H1 (cell line): ENCODE measurements at regions not wholly inside any gene's neighbourhood (a gene's known extent, or its start where the extent isn't known, plus 50 kb on each side); places are given as distances from the start of the nearest gene placed in this dataset.

Experiments used
- CTCF ChIA-PET: fragments of 300-600 bp; sonication (Branson Sonifier 250); formaldehyde crosslinking; loops from one replicate; lab custom pipeline; 2021; ENCODE audit not compliant: partially characterized antibody; lab: Charles Lee
- POLR2A ChIA-PET: fragments of 300-600 bp; sonication (Branson Sonifier 250); formaldehyde crosslinking; loops from one replicate; lab custom pipeline; 2021; ENCODE audit warnings: inconsistent platforms; ENCODE audit not compliant: partially characterized antibody; lab: Charles Lee
- DNase-seq, 2 experiments: peaks; one replicate each; pipeline versions ENCODE4 v3.0.0 to v3.0.0-alpha.2; 2010 to 2022; ENCODE audit warnings: low spot score in 2 of 2, low read depth in 1 of 2, mixed read lengths in 1 of 2
- FAIRE-seq: peaks from 2 replicates; lab custom pipeline; 2011; peaks lifted over from hg19 to GRCh38; lab: Jason Lieb, UNC
- H2AFZ ChIP-seq: 2 replicates; pipeline ENCODE4 v1.8.1; 2012; ENCODE audit warnings: low read length, inconsistent platforms
- H2AK5ac ChIP-seq: 2 replicates; pipeline ENCODE4 v1.6.1; 2013; ENCODE audit warnings: low read depth, low read length
- H2BK120ac ChIP-seq: replicated peaks from 2 replicates; pipeline ENCODE3; 2013; ENCODE audit warnings: low read depth, low read length, inconsistent platforms
- H2BK12ac ChIP-seq: 2 replicates; pipeline ENCODE4 v1.6.1; 2013; ENCODE audit warnings: low read depth, low read length
- H2BK15ac ChIP-seq: 2 replicates; pipeline ENCODE4 v1.6.1; 2013; ENCODE audit warnings: low read length
- H2BK20ac ChIP-seq: 2 replicates; pipeline ENCODE4 v1.6.1; 2013; ENCODE audit warnings: low read length
- H2BK5ac ChIP-seq: 2 replicates; pipeline ENCODE4 v1.6.1; 2013; ENCODE audit warnings: low read depth, low read length
- H3K14ac ChIP-seq: 2 replicates; pipeline ENCODE4 v1.6.1; 2013; ENCODE audit warnings: inconsistent platforms; ENCODE audit not compliant: insufficient read length
- H3K18ac ChIP-seq: 2 replicates; pipeline ENCODE4 v1.6.1; 2013; ENCODE audit warnings: low read length; ENCODE audit errors: extremely low read depth
- H3K23ac ChIP-seq: 2 replicates; pipeline ENCODE4 v1.6.1; 2013; ENCODE audit warnings: inconsistent platforms; ENCODE audit not compliant: insufficient read length
- H3K23me2 ChIP-seq: 2 replicates; pipeline ENCODE4 v1.6.1; 2013; ENCODE audit warnings: low read depth, low read length
- H3K27ac ChIP-seq: 2 replicates; pipeline ENCODE4 v1.6.1; 2011; ENCODE audit warnings: low read depth, low read length, inconsistent platforms
- H3K27me3 ChIP-seq, 4 experiments: replicated peaks in 1 of 4; 1 replicate in 1 of 4; 2 replicates in 3 of 4; pipeline versions ENCODE4 v1.6.1 to v1.8.1; 2011 to 2013; ENCODE audit warnings: low read length in 3 of 4, mild to moderate bottlenecking in 3 of 4, inconsistent platforms in 2 of 4, mixed read lengths in 2 of 4, moderate library complexity in 1 of 4; ENCODE audit not compliant: control insufficient read depth in 3 of 4, insufficient read depth in 3 of 4; ENCODE audit errors: extremely low read depth in 1 of 4
- H3K36me3 ChIP-seq, 4 experiments: 2 replicates each; pipeline versions ENCODE4 v1.6.1 to v1.8.1; 2011 to 2013; ENCODE audit warnings: mild to moderate bottlenecking in 4 of 4, low read length in 3 of 4, moderate library complexity in 2 of 4, control low read depth in 1 of 4, inconsistent platforms in 1 of 4; ENCODE audit not compliant: insufficient read depth in 4 of 4, control insufficient read depth in 2 of 4
- H3K4ac ChIP-seq: replicated peaks from 2 replicates; pipeline ENCODE3; 2013; ENCODE audit warnings: low read length, low read depth, mixed read lengths, inconsistent platforms; ENCODE audit not compliant: insufficient read length
- H3K4me1 ChIP-seq, 4 experiments: replicated peaks in 1 of 4; 1 replicate in 1 of 4; 2 replicates in 3 of 4; pipeline versions ENCODE4 v1.6.1 to v1.8.1; 2011 to 2013; ENCODE audit warnings: low read length in 3 of 4, inconsistent platforms in 2 of 4, mixed read lengths in 1 of 4; ENCODE audit not compliant: insufficient read depth in 4 of 4, control insufficient read depth in 3 of 4
- H3K4me2 ChIP-seq, 2 experiments: 2 replicates each; pipeline versions ENCODE4 v1.6.1 to v1.8.1; 2011 to 2013; ENCODE audit warnings: low read depth in 2 of 2, low read length in 2 of 2, control low read depth in 1 of 2, inconsistent platforms in 1 of 2, mild to moderate bottlenecking in 1 of 2; ENCODE audit not compliant: insufficient read depth in 1 of 2
- H3K4me3 ChIP-seq, 4 experiments: fragments of 200-600, 300-600 bp in 1 of 4; sonication (generic), shearing (Covaris generic), sonication (Bioruptor Twin) in 1 of 4; 2 replicates each; pipeline versions ENCODE4 v1.5.1 to v1.8.1; 2011 to 2016; ENCODE audit warnings: low read length in 4 of 4, low read depth in 3 of 4, control low read depth in 2 of 4, inconsistent platforms in 2 of 4, mild to moderate bottlenecking in 2 of 4, mixed read lengths in 1 of 4, moderate library complexity in 1 of 4; ENCODE audit not compliant: insufficient read depth in 2 of 4; ENCODE audit errors: extremely low read depth in 1 of 4
- H3K56ac ChIP-seq: replicated peaks from 2 replicates; pipeline ENCODE3; 2013; ENCODE audit warnings: low read depth, mild to moderate bottlenecking, mixed read lengths, low read length, inconsistent platforms; ENCODE audit not compliant: insufficient read length
- H3K79me1 ChIP-seq: 2 replicates; pipeline ENCODE4 v1.6.1; 2013; ENCODE audit warnings: low read depth, low read length, control low read depth
- H3K79me2 ChIP-seq, 2 experiments: 2 replicates each; pipeline versions ENCODE4 v1.6.1 to v1.8.1; 2012 to 2013; ENCODE audit warnings: low read length in 2 of 2, mild to moderate bottlenecking in 2 of 2, inconsistent platforms in 1 of 2; ENCODE audit not compliant: insufficient read depth in 2 of 2, control insufficient read depth in 1 of 2
- H3K9ac ChIP-seq, 4 experiments: replicated peaks in 1 of 4; 1 replicate in 1 of 4; 2 replicates in 3 of 4; pipeline versions ENCODE4 v1.6.1 to v1.8.1; 2011 to 2013; ENCODE audit warnings: low read depth in 3 of 4, low read length in 3 of 4, control low read depth in 2 of 4, mild to moderate bottlenecking in 2 of 4, moderate library complexity in 2 of 4, inconsistent platforms in 1 of 4; ENCODE audit errors: extremely low read depth in 1 of 4
- H3K9me3 ChIP-seq, 2 experiments: 2 replicates each; pipeline versions ENCODE4 v1.6.1 to v1.8.1; 2012 to 2013; ENCODE audit warnings: mild to moderate bottlenecking in 2 of 2, moderate library complexity in 2 of 2, control low read depth in 1 of 2, inconsistent platforms in 1 of 2, low read depth in 1 of 2, low read length in 1 of 2, mixed read lengths in 1 of 2; ENCODE audit not compliant: insufficient read depth in 2 of 2
- H4K20me1 ChIP-seq, 2 experiments: replicated peaks in 1 of 2; 2 replicates each; pipeline versions ENCODE3 to v1.8.1; 2011 to 2013; ENCODE audit warnings: inconsistent platforms in 2 of 2, low read length in 2 of 2, mild to moderate bottlenecking in 1 of 2; ENCODE audit not compliant: insufficient read depth in 2 of 2, control insufficient read depth in 1 of 2
- H4K5ac ChIP-seq: 2 replicates; pipeline ENCODE4 v1.6.1; 2013; ENCODE audit warnings: low read length, low read depth, mixed read lengths, inconsistent platforms; ENCODE audit not compliant: insufficient read length
- H4K8ac ChIP-seq: 2 replicates; pipeline ENCODE4 v1.8.0; 2013; ENCODE audit warnings: mild to moderate bottlenecking, moderate library complexity, low read length, inconsistent platforms; ENCODE audit not compliant: insufficient read depth; ENCODE audit errors: extremely low read depth
- H4K91ac ChIP-seq: replicated peaks from 2 replicates; pipeline ENCODE3; 2013; ENCODE audit warnings: low read length, mixed read lengths, inconsistent platforms; ENCODE audit not compliant: insufficient read length
- GABPA ChIP-seq: IDR thresholded peaks from 2 replicates; pipeline ENCODE4 v1.6.1; 2011; ENCODE audit warnings: mild to moderate bottlenecking, low read length, moderate library complexity, borderline replicate concordance; ENCODE audit not compliant: insufficient read depth
- GTF2F1 ChIP-seq: IDR thresholded peaks from 2 replicates; pipeline ENCODE4 v1.6.1; 2012; ENCODE audit warnings: low read depth, low read length, improper control_type of control experiment, borderline replicate concordance
- KDM4A ChIP-seq: IDR thresholded peaks from one replicate; pipeline ENCODE4 v1.7.1; 2012; ENCODE audit warnings: low read depth, mild to moderate bottlenecking, moderate library complexity, low read length, inconsistent platforms; ENCODE audit not compliant: severe bottlenecking
- RAD21 ChIP-seq, 2 experiments: IDR thresholded peaks in 1 of 2; conservative IDR thresholded peaks in 1 of 2; 2 replicates each; pipeline ENCODE4 v1.6.1; 2011; ENCODE audit warnings: low read depth in 2 of 2, low read length in 2 of 2, improper control_type of control experiment in 1 of 2, inconsistent platforms in 1 of 2, mild to moderate bottlenecking in 1 of 2, moderate library complexity in 1 of 2
- TAF1 ChIP-seq: IDR thresholded peaks from 2 replicates; pipeline ENCODE4 v1.6.1; 2011; ENCODE audit warnings: mild to moderate bottlenecking, low read depth, low read length

GRCh38 chr9:120018550-120018949, 561.4 kb downstream of the CDK5RAP2 start:
- Histone ChIP-seq H3K14ac (no peak overlapping the region), H3K27ac (no peak overlapping the region), H3K27me3 (no peaks in the 10 kb centered on the region), H2AFZ (no peak overlapping the region), H3K4me3 (no peak overlapping the region), H3K56ac (no peak overlapping the region), H4K5ac (no peak overlapping the region), H2AK5ac (no peak overlapping the region), H3K4me2 (no peak overlapping the region), H3K4me1 (no peaks in the 10 kb centered on the region), H4K91ac (no peak overlapping the region), H3K79me2 (no peaks in the 10 kb centered on the region), H3K18ac (no peak overlapping the region), H2BK12ac (no peak overlapping the region), H2BK5ac (no peak overlapping the region), H3K9me3 (no peaks in the 10 kb centered on the region), H3K23ac (no peak overlapping the region), H2BK20ac (no peak overlapping the region), H3K23me2 (peaks cover 2% of the 10 kb centered on the region; the same call in 1 of the 2 replicates), H2BK15ac (no peak overlapping the region), H3K9ac (no peak overlapping the region), H3K79me1 (no peaks in the 10 kb centered on the region), H3K4ac (no peak overlapping the region), H2BK120ac (no peak overlapping the region), H3K36me3 (no peaks in the 10 kb centered on the region), H4K20me1 (no peaks in the 10 kb centered on the region), H4K8ac (no peak overlapping the region)
- CTCF ChIA-PET: interaction anchor here (0.6 to 1.3 kb wide), 2 partner anchors 9 to 1491 kb away, joined by 3 read pairs; no protein-coding TSS in a partner anchor
- POLR2A ChIA-PET: no interaction called here
- TF ChIP-seq TAF1 (no peak), GTF2F1 (no peak), GABPA (no peak), KDM4A (no peak), RAD21 (IDR thresholded peaks at IDR 0.05 in 1 of 2, conservative IDR thresholded peaks at IDR 0.05 in 1 of 2; ENCODE audit: low read depth in 2 of 2, low read length in 2 of 2) (no peak)
- FAIRE-seq: no peak
- DNase-seq: no peak
